ENCODE measurements at regions not wholly inside any gene's neighbourhood (a gene's known extent, or its start where the extent isn't known, plus 50 kb on each side); places are given as distances from the start of the nearest gene placed in this dataset.

DNA sequence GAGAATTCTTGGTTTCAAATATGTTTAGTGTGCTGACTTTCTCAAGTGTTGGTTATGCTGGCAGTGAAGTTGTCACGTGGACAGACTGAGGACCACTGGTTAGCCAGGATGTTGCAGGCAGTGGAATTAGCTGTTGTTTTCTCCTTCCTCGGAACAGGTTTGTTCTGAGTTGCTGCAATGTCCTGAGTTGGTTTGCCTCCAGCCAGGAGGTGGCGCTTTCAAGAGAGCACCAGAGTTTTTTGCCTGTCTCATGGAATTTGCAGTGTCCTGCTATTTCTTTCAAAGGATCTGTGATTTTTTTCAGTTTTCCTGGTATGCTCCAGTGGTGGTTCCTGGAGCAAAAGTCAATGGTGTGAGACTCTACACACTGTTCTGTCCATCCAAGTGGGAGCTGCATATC is 158.1 kb upstream of the CXorf66 start:
- TF ChIP-seq, protein P1, sequence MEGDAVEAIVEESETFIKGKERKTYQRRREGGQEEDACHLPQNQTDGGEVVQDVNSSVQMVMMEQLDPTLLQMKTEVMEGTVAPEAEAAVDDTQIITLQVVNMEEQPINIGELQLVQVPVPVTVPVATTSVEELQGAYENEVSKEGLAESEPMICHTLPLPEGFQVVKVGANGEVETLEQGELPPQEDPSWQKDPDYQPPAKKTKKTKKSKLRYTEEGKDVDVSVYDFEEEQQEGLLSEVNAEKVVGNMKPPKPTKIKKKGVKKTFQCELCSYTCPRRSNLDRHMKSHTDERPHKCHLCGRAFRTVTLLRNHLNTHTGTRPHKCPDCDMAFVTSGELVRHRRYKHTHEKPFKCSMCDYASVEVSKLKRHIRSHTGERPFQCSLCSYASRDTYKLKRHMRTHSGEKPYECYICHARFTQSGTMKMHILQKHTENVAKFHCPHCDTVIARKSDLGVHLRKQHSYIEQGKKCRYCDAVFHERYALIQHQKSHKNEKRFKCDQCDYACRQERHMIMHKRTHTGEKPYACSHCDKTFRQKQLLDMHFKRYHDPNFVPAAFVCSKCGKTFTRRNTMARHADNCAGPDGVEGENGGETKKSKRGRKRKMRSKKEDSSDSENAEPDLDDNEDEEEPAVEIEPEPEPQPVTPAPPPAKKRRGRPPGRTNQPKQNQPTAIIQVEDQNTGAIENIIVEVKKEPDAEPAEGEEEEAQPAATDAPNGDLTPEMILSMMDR (conservative IDR thresholded peaks at IDR 0.05; ENCODE audit: low read depth, low read length), result peak; percentile 66
- TF ChIP-seq EZH2 (IDR thresholded peaks at IDR 0.05; ENCODE audit: borderline replicate concordance, low read depth, low read length, poor library complexity, severe bottlenecking), result no peak
